Left cardiac atrium (tissue), 4 donors: ENCODE measurements at regions not wholly inside any gene's neighbourhood (a gene's known extent, or its start where the extent isn't known, plus 50 kb on each side); places are given as distances from the start of the nearest gene placed in this dataset.

ENCODE experiments used
- ATAC-seq, 2 donors: fragments of 200-7000 bp; cut with Tn5 transposase; one replicate each; pipeline ENCODE4 v1.9.1; 2020; ENCODE audit warnings: mild to moderate bottlenecking in 2 of 2, moderate library complexity in 2 of 2
- DNase-seq: peaks from one replicate; pipeline ENCODE4 v3.0.0-alpha.2; 2020
- intact Hi-C, 2 donors: fragments of 100-400 bp; cut with DNase I; formaldehyde crosslinking; loops; one replicate each; pipeline versions ENCODE4 v1.14.1 to v1.15.1; 2022 to 2023
- donor health status: DM: no; HTN: yes; CAD: no.
- donor health status: DM: no; HTN: yes; CAD: no; lungs with severe emphysema.
- donor health status: DM: yes; HTN: yes; CAD: no.
- donor health status: Dilated cardiomyopathy.

DNA sequence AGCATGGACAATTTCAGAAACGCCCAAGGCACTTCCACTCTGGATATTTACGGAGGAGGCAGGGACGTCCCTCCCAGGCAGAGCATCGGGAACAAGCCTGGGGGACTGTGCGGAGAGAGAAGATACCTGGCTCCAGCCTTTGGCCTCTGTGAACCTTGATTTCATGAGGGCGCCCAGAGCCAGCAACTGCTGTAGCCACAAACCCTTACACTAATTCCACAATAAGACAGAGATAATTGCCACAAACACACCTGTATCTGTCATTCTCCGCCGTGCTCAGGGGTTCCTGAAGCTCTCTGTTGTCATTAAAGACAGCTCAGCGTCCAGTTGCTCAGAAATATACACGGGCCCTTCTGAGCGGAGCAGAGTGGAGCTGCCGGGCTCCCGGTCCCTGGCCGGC is 1292.1 kb downstream of the TBC1D22A start:
- ATAC-seq, result no peak
- intact Hi-C loops, result no loop called here

DNA sequence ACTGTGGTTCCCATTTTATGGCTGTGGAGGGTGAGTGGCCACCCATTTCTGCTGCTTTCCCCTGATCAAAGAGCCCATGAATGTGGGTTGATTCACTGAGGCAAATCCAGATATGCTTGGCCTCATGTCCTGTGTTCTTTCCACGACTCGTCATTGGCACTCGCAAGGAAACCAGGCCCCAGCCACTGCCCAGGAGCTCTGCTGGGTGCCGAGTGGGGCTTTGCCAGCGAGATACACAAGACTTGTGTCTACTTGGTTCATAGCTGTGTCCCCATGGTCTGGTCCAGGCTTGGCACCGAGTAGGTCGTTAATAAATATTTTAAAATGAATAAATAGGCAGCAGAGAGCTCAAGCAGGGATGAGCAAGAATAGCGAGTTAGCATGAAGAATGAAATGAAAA is 1291.5 kb downstream of the TBC1D22A start:
- ATAC-seq (no peak), DNase-seq (no peak)
- intact Hi-C loops, result no loop called here

More for the DNA sequence above, 1292.1 kb downstream of the TBC1D22A start:
- DNase-seq, result no peak

DNA sequence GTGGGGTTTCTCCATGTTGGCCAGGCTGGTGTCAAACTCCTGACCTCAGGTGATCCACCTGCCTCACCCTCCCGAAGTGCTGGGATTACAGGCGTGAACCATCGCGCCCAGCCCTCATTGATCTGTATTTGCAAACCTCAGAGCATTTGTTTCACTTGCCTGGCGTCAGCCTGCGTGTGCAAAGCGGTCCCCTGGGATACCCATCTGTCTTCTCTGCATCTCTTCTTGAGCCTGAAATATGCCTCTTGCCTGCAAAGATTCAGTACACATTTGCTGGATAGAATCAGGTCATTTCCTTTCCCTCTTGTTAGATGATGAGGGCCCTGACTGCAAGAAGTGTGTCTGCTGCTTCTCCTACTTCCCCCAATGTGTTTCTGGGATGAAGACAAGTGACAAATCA is 1291.0 kb downstream of the TBC1D22A start:
- no peak for DNase-seq
- no peak for ATAC-seq
- intact Hi-C loops, result no loop called here

DNA sequence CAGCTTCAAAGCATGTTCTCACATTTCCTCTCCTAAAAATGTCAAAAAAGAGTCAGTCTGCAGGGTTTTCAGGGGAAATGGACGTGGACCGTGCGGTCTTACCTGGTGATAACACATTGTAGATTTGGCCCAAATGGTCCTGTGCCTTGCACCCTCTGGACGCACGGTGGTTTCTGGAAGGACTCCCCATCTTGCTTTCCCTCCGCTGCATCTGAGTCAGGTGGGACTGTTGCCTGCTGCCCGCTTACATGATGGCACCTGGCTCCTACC is 1290.1 kb downstream of the TBC1D22A start:
- intact Hi-C loops, result no loop called here
- ATAC-seq, result no peak
- DNase-seq, result no peak

DNA sequence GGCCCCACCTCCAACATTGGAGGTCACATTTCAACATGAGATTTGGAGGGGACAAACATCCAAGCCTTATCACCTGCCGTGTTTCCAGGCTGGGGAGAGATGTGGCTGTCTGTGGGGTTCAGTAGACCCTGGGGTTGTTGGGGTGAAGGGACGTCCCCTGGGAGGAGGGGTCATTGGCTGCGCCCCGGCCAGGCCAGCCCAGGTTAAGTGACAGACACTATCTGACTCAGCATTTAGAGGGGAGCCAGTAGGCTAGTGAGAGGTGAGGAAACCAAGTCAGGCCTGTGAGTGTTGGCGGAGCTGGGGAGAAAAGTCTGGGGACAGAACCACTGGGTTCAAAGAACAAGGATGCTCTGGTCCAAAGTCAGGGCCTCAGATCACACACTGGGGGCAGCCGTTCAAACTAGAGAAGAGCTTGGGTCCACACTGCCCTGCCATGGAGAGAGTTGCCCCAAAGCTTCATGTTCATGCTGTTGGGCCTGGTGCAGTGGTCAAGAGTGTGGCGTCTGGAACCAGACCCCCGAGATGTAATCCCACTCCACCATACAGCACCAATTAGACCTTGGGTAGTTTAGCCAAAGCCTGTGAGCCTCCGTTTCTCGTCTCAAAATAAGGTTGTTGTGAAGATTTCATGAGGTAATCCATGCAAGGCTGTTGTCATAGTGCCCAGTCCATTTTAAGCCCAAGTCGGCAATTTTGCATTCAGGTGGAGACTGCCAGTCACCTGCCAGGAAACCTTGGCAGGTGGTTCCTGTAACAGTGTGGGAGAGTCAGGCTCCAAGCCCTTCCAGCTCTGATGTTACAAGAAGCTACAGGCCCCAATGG is 1289.6 kb downstream of the TBC1D22A start:
- ATAC-seq, result no peak
- intact Hi-C loops, result no loop called here
- no peak for DNase-seq

DNA sequence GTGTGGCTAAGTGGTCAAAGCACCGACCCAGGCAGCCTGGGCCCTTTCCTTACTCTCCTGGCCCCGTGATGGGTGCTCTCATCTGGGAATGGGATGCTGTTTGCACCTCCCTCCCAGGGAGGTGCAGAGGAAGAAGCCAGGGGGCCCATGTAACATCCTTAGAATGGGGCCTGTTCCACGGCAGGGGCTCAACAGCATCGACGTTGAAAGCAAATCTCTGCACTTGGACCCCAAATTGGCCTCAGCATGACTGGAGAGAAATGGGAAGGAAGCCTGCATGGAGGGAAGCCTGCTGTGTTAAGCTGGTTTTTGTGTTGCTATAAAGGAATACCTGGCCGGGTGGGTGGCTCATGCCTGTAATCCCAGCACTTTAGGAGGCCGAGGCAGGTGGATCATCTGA is 1288.4 kb downstream of the TBC1D22A start:
- DNase-seq (no peak), ATAC-seq (no peak)
- intact Hi-C loops, result no loop called here

DNA sequence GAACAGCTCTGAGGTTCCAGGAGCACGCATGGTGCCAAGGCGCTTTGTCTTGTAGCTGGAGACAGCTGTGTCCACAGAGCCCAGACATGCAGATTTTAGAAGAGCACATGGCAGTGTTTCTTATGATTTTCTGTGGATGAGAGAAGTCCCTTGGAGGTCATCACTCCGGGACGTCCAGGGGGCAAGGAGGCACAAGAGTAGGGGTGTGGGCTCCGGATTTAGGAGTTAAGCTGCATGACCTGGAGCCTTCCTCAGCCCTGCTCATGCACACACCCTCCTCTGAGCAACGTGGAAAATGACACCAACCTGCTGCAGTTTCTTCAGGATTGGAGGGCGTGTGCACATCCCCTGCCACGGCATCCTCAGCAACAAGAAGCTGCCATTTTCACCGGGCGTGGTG is 1286.7 kb downstream of the TBC1D22A start:
- ATAC-seq (no peak), DNase-seq (no peak)
- intact Hi-C loops, result no loop called here

DNA sequence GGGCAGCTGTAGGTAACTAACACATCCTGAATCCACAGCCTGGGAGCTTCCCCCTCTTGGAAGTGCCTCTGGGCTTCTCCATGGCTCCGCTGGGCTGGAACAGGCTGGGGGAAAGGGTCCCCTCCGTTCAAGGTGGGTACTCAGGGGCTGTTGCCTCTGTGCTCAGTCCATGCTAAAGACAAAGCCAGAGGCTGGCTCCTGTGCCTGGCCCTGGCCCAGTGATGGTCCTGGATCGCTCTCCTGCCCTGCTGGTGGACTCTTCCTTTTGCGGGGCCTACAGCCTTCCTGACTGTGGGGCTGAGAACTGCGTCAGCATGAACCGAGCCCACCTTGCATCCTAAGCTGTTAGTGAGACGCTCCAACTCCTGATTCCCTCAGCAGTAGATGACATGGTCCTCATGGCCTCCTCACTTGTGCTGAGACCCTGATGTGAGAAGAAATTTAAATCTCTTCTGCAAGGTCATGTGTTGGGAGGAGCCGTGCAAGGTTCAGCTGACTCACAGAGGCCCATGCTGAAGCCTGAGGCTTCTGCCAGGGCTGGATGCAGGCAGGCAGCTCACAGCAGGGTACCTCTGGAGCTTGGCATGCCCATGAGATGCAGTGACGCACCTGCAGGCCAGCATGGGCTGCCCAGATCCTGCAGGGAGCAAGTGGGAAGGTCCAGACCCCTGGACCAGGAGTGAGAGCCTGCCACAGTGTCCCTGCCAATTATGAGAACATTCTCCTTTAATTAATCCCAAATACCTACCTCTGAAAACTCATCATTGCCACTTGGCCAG is 1285.5 kb downstream of the TBC1D22A start:
- DNase-seq, result no peak
- intact Hi-C loops, result no loop called here

DNA sequence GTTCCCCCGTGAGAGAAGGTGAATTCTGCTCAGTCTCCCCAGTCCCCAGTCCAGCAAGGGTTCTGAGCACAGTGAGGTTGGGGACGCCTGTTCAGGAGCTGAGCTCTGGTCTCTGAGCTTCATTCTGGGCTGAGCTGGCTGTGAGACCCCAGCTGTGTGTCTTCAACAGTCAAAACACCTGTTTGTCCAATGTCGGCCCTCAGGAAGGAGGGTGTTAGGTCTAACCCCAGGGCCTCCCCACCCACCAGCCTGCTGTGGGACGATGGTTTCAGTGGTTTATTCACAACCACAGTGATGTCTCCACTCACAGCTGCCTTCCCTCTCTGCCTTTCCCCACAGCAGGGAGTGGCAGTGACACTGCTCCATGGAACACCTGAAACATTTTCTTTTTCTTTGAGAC is 1282.9 kb downstream of the TBC1D22A start:
- intact Hi-C loops, result no loop called here
- ATAC-seq (no peak), DNase-seq (no peak)

More for the DNA sequence above, 1285.5 kb downstream of the TBC1D22A start:
- no peak for ATAC-seq

DNA sequence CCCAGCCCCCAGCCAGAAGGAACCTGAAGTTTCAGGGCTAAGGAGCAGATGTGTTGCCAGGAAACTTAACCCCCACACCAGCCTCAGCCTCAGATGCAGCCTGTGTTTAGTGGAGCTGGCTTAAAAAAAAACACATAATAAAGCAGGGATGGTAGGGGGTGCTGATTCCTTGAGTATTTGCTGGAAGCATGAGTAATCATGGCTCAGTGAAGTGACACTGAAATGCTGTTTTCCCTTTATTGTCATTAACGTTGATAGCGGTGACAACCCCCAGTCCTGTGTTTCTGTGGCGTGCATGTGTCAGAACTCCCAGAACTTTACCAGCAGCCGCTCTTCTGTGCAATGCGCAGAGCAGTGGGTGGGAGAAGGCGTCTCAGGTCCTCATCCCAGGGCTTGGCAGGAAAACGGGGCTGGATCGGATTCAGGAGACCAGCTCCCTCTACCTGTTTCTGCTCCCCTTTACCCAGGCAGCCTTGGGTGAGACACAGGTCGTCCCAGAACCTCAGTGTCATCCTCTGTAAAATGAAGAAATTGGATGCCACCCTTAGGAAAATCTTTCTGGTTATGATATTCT is 1282.1 kb downstream of the TBC1D22A start:
- no peak for DNase-seq
- no peak for ATAC-seq
- intact Hi-C loops, result no loop called here

DNA sequence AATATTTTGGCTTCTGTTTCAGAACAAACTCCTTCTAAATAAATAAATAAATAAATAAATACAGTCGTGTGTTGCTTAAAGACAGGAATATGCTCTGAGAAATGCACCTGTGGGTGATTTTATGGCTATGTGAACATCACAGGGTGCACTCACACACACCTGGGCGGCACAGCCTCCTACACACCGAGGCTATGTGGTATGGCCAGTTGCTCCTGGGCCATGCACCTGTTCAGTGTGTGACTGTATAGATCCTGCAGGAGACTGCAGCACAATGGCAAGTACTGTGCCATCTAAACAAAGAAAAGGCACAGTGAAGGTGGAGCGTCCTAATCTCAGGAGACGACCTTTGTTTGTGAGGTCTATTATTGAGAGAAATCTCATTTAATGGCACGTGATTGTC is 1281.1 kb downstream of the TBC1D22A start:
- ATAC-seq, result no peak
- intact Hi-C loops, result no loop called here
- DNase-seq, result no peak

DNA sequence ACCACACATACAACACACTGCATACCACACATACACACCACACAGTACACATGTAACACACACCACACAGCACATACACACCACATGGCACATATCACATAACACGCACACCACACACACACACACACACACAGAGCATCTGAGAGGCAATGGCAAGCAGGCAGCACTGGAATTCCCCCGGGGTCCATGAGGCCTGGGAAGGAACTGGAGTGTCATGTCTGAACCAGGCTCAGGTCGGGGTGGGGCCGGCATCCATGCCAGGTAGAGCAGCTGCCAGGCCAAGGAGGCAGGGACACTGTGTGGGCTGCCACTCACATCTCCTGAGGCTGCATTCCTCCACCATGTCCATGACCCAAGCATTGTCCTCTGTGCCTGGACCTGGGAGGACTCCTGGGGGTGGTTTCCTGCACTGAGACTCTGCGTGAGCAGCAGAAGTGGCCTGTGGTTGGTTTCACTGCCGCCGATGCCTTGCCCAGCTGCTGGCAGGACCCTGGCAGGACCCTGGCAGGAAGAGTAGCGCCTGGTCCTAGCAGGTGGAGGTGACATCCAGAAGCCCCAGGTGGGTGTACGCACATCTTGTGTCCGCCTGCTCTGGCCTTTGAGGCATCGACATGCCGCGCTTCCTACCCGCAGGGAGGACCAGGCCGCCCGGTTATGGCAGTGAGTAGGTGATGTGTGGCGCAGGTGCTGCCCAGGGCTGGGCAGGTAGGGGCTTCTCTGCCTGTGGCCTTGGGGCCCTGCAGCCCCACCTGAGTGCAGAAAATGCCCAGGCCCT is 1280.4 kb downstream of the TBC1D22A start:
- ATAC-seq, result no peak
- intact Hi-C loops, result no loop called here

DNA sequence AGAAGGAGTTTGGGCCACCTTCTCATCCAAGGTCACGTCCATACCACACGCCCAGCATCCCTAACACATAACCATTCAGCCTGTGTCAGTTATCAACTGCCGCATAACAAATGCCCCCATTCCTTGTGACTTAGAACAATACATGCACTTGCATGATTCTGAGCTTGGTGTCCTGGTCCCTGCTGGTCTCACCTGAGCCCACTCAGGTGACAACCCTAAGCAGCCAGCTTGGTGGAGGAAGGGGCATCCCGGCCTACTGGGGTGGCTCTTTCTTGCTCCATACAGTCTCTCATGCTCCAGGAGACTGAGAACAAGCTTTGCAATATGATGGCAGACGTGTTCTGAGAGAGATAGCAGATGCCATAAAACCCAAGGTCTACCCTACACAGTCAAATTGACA is 1276.9 kb downstream of the TBC1D22A start:
- intact Hi-C loops, result no loop called here
- no peak for ATAC-seq

More for the DNA sequence above, 1280.4 kb downstream of the TBC1D22A start:
- no peak for DNase-seq

DNA sequence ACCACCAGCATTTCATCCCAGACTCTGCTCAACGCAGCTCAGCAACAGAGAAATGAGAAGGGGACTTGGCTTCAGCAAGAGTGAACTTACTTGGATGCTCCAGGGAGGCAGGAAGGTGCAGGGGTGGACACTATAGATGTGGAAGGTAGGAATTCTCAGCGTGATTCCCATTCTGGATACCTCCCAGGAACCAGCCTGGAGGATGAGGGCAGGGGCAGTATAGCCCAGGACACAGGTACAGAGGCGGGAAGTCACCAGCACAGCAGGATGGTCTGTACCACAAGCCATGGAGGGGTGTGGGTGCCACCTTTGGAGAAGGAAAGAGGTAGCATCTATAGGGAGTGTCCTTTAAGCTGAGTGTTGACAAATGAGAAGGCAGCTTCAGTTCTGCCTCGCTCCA is 1275.2 kb downstream of the TBC1D22A start:
- intact Hi-C loops, result no loop called here
- DNase-seq, result no peak
- ATAC-seq, result no peak

More for the DNA sequence above, 1276.9 kb downstream of the TBC1D22A start:
- DNase-seq, result no peak

DNA sequence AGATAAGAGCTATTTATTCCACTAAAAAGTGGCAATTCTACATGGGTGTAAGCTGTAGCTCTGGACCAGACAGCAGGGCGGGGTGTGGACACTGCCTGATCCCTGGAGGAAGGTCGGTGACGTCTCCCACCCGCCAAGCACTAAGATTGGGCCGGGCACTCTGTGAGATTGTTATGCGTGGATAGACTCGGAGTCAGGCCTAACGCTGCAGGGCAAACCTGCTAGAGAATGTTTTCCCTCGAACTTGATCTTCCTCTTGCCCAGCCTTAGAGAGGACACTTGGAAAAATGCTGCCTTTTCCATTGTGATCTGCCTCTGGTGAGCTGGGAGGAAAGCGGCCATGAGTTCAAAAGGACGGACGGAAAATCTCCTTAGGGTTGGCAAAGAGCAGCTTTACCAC is 1273.4 kb downstream of the TBC1D22A start:
- ATAC-seq (no peak), DNase-seq (no peak)
- intact Hi-C loops, result no loop called here

DNA sequence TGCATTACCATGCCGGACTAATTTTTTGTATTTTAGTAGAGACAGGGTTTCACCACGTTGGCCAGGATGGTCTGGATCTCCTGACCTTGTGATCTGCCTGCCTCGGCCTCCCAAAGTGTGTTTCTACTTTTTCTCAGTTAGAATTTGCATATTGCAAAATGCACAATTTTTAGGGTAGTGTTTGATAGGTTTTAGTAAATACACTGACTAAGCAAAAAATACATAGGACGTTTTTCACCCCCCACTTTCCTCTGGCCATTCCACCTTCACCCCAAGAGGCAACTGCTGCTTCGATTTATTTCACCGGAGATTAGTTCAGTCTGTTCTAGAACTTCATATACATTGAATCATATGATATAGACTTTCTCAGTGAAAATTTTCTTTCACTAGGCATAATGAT is 1269.1 kb downstream of the TBC1D22A start:
- no peak for ATAC-seq
- no peak for DNase-seq
- intact Hi-C loops, result no loop called here

DNA sequence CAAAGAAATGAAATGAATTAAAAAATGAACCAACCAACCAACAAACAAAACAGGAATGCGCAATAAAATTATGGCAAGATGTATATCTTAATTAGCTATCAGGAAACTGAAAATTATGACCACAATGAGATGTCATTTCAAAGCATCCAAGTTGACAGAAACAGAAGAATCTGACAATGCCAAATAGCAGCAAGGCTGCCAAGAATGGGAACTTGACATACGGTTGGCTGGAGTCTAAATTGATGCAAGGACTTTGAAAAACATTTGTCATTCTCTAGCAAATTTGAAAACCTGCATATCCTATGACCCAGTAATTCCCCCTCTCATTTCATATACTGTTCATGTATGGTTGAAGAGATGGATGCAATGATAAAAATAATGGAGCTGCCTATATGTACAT is 1262.6 kb downstream of the TBC1D22A start:
- intact Hi-C loops, result no loop called here
- no peak for ATAC-seq

DNA sequence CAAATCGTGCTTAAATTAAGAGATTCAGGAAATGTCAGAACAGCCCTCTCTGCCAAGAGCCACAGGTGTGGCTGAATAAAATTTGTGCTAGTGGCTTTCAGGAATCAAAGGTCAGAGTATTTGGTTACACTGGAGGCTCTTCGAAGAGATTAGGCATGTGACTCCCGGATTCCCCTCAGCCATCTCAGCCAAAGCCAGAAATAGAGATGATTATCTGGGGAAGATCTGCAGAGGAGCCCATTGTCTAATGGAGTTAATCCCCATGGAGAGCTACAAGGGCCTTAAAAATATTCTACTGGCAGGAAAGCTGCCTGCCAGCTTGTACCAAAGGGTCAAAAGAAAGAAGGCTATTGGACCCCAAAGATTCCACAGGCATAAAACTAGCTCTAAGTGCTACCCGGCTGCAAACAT is 1259.5 kb downstream of the TBC1D22A start:
- DNase-seq (no peak), ATAC-seq (no peak)
- intact Hi-C loops, result no loop called here

More for the DNA sequence above, 1262.6 kb downstream of the TBC1D22A start:
- DNase-seq, result no peak

DNA sequence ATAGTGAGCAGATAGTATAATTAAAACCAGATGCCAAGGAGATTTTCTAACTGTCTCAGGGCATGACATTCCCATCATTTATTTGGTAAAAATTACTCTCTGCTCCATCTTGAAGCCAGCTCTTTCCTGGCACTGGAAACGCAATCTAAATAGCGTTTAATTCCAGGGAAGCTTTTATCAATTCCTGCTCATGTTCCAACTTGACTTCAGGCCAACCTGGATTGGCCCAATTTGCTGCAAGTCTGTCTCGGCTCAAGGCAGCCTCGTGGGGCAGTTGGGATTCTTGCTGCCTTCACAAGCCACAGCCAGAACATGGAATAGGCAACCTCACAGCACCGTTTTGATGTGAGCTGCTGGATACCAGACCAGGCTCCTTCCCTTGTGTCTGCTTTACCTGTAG is 1255.9 kb downstream of the TBC1D22A start:
- intact Hi-C loops, result no loop called here
- DNase-seq, result no peak

DNA sequence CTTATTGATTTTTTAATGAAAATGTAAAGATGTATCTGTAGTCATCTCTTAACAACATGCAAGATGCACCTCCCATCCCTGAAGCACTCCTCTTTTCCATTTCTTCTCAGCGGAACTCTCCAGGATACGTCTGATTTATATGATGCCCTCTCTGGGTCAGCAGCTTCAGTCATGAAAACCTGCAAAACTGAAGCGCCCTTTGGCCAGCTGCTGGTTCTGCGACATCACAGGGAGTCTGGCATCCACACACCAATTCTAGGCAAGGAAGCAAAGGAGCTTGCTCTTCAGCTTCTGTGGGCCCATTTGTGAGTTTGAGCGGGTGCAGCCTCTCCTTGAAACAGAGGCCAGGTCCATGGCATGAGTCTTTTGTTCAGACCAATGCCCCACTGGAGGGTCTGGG is 1253.3 kb downstream of the TBC1D22A start:
- no peak for ATAC-seq
- intact Hi-C loops, result no loop called here

More for the DNA sequence above, 1255.9 kb downstream of the TBC1D22A start:
- ATAC-seq, result no peak

More for the DNA sequence above, 1253.3 kb downstream of the TBC1D22A start:
- no peak for DNase-seq
